NCI-H1092 treated with DMSO at 0.1 percent for 48 hours (cell line): ENCODE measurements at regions not wholly inside any gene's neighbourhood (a gene's known extent, or its start where the extent isn't known, plus 50 kb on each side); places are given as distances from the start of the nearest gene placed in this dataset.
A peak's percentile ranks its signal among the peaks of the same experiment; 100 is the strongest.
"Not testable (repeated sequence)": the region's sequence is repeated elsewhere in the genome, so short reads cannot be mapped to it uniquely, and the experiment has no call there.

Experiments
- DNase-seq: peaks from one replicate; lab custom pipeline; 2025; lab: John Stamatoyannopoulos, UW

- no peak for DNase-seq
Observed at GRCh38 chr11:134591338-134591737, 179.3 kb upstream of the B3GAT1 start.

- no peak for DNase-seq
Observed at GRCh38 chr11:134589129-134589528, 177.1 kb upstream of the B3GAT1 start.

- not testable (repeated sequence) for DNase-seq
Observed at GRCh38 chr11:134588460-134589110, 176.5 kb upstream of the B3GAT1 start.

GRCh38 chr11:134587345-134587744 lies 175.3 kb upstream of the B3GAT1 start:
- DNase-seq, result no peak

- no peak for DNase-seq
Observed at GRCh38 chr11:134586726-134587125, 174.7 kb upstream of the B3GAT1 start.

GRCh38 chr11:134585666-134586610 lies 173.9 kb upstream of the B3GAT1 start:
- DNase-seq, result no peak

- peak; percentile 23 for DNase-seq
Observed at GRCh38 chr11:134584706-134585445, 172.8 kb upstream of the B3GAT1 start.

- peak; percentile 31 for DNase-seq
Observed at GRCh38 chr11:134584001-134584561, 172.0 kb upstream of the B3GAT1 start.

GRCh38 chr11:134583397-134583990 lies 171.5 kb upstream of the B3GAT1 start:
- DNase-seq, result no peak

- DNase-seq, result no peak
Observed at GRCh38 chr11:134582770-134583095, 170.7 kb upstream of the B3GAT1 start.

- DNase-seq, result no peak
Observed at GRCh38 chr11:134581966-134582769, 170.1 kb upstream of the B3GAT1 start.

- no peak for DNase-seq
Observed at GRCh38 chr11:134581121-134581626, 169.1 kb upstream of the B3GAT1 start.

GRCh38 chr11:134580610-134580975 lies 168.6 kb upstream of the B3GAT1 start:
- DNase-seq, result no peak

- peak; percentile 48 for DNase-seq
Observed at GRCh38 chr11:134579724-134580609, 167.9 kb upstream of the B3GAT1 start.

- no peak for DNase-seq
Observed at GRCh38 chr11:134578807-134579723, 167.0 kb upstream of the B3GAT1 start.

GRCh38 chr11:134577751-134578395 lies 165.8 kb upstream of the B3GAT1 start:
- no peak for DNase-seq

GRCh38 chr11:134576721-134577171 lies 164.7 kb upstream of the B3GAT1 start:
- no peak for DNase-seq

- no peak for DNase-seq
Observed at GRCh38 chr11:134576286-134576685, 164.2 kb upstream of the B3GAT1 start.
